ENCODE measurements at regions not wholly inside any gene's neighbourhood (a gene's known extent, or its start where the extent isn't known, plus 50 kb on each side); places are given as distances from the start of the nearest gene placed in this dataset.

DNA sequence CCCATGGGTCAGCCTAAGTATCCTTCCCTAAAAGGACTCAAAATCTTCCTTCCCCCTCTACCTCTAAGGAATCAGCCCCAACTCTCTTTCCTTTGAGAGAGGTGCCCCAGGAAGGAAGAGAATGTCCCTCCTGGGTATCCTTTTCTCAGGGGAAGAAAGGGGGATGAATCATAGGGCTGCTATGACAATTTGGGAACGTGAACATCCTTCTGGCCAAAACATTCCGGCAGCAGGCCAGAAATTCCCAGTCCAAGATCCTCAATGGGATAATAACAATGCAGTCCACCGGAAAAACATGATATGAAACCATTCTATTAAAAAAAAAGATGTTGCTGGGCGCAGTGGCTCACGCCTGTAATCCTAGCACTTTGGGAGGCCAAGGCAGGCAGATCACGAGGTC is 50.8 kb upstream of the CACNA2D3 start:
- Mint-ChIP-seq H3K27me3 (peaks cover 0 to 10% (median 0%) of the 10 kb centered on the region in 3 donors), H3K27ac (no peak overlapping the region), H3K4me1 (no peaks in the 10 kb centered on the region), H3K9me3 (peaks cover 10 to 43% (median 21%) of the 10 kb centered on the region in 7 donors), H3K36me3 (peaks cover 0 to 11% of the 10 kb centered on the region in 2 donors), H3K4me3 (no peak overlapping the region)
- DNase-seq (no peak), ATAC-seq (ENCODE audit: low read depth in 2 of 2) (no peak)

DNA sequence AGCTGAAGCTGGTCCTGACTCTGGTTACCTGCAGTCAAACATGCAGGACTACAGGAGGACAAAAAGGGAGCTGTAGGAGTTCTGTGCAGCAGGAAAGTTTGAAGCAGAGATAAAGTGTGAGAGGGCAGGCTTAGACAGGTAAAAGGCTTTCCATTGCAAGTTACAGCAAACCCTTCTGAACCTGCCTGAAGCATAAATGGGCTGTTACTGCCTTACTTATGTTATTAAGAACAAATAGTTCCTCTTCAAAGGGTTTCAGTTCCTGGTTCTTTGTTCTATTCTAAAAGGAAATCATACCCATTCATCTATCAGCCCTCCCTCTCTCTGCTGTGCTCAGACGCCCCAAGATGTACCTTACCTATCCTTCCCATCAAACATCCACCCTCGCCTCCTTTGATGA is 52.4 kb upstream of the CACNA2D3 start:
- no peak overlapping the region for H3K27ac Mint-ChIP-seq
- no peak for ATAC-seq (ENCODE audit: low read depth in 2 of 2)
- no peak for DNase-seq
- H3K36me3 Mint-ChIP-seq: peaks cover 4 to 11% of the 10 kb centered on the region in 2 donors
- no peaks in the 10 kb centered on the region for H3K4me1 Mint-ChIP-seq
- H3K9me3 Mint-ChIP-seq: peaks cover 9 to 43% (median 21%) of the 10 kb centered on the region in 7 donors
- H3K4me3 Mint-ChIP-seq: peak overlapping the region in 1 of 8 donors; percentile 5
- peaks cover 7 to 11% (median 8%) of the 10 kb centered on the region in 3 donors for H3K27me3 Mint-ChIP-seq

DNA sequence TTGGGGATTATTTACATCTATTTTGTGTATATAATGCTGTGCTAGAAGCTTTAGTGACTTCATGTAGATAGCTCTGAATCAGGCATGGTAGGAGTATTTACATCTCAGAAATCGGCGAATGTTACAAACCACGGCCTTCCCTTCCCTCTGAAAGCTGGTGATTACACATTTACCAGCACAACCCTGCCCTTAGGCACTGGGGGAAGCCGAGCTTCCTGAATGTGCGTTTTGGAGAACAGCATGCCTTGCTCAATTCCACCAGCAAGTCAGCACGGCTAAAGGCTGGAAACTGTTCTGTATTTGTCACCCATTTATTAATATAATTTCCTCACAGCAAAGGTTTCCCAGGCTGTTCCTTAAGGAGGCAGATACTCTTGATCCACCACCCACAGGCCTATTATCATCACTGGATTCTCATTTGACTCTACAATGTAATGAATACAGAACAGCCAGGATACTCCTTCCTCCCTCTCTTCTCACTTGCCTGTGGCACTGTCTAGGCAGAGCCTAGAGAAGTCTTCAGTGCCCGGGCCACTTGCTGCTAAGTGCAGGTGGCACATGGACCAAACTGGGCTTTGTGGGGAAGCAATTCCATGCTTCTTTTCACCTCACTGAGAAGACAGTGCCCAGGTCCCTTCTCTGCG is 55.2 kb upstream of the CACNA2D3 start:
- DNase-seq (no peak), ATAC-seq (ENCODE audit: low read depth in 2 of 2) (no peak)
- Mint-ChIP-seq H3K27me3 (peaks cover 16 to 19% (median 17%) of the 10 kb centered on the region in 3 donors), H3K27ac (peak overlapping the region in 1 of 6 donors; percentile 43), H3K4me3 (peak overlapping the region in 1 of 8 donors; percentile 47), H3K9me3 (peaks cover 8 to 32% (median 14%) of the 10 kb centered on the region in 7 donors), H3K4me1 (no peaks in the 10 kb centered on the region), H3K36me3 (peaks cover 4 to 11% of the 10 kb centered on the region in 2 donors)

DNA sequence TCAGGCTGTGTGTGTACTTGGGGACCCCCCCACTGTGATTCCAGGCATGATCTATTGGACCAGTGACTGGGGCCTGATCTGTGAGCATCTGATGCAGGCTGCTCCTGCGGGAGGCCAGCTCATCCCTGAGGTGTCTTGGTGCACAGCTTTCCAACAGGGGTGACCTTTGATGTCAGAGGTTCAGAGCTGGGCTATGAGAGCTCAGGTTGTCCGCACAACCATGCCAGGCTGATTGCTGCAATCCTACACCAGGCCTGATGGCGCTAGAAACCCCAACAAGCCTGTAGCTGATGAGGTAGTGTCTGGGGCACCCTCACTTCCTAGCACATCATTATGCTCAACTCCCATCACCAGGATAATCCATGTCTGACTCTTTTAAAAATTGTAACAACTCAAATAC is 56.1 kb upstream of the CACNA2D3 start:
- ATAC-seq (ENCODE audit: low read depth in 2 of 2) (no peak), DNase-seq (no peak)
- Mint-ChIP-seq H3K27ac (no peak overlapping the region), H3K4me3 (no peak overlapping the region), H3K36me3 (peaks cover 4 to 11% of the 10 kb centered on the region in 2 donors), H3K4me1 (no peaks in the 10 kb centered on the region), H3K9me3 (peaks cover 8 to 25% (median 12%) of the 10 kb centered on the region in 7 donors), H3K27me3 (peaks cover 16 to 24% (median 17%) of the 10 kb centered on the region in 3 donors)

DNA sequence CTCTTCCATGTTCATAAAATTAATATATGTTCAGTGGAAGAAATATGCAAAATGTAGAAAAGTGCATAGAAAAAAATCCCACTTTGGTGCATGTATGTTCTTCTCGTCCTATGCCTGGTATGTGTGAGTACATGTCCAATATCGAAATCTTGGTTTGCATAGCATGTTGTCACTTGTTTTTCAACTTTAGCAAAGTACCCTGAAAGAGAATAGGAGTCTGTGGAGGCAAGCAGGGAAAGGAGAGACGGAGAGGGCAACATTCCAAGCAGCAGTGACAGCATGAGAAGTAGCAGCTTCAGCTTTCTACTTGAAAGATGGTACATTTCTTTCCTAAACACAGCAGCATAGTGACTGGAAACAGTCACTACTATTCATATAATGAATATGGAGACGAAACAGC is 56.8 kb upstream of the CACNA2D3 start:
- peaks cover 16 to 24% (median 17%) of the 10 kb centered on the region in 3 donors for H3K27me3 Mint-ChIP-seq
- no peak overlapping the region for H3K4me3 Mint-ChIP-seq
- H3K9me3 Mint-ChIP-seq: peaks cover 4 to 18% (median 7%) of the 10 kb centered on the region in 7 donors
- peaks cover 4 to 5% of the 10 kb centered on the region in 2 donors for H3K36me3 Mint-ChIP-seq
- no peak overlapping the region for H3K27ac Mint-ChIP-seq
- DNase-seq (no peak), ATAC-seq (ENCODE audit: low read depth in 2 of 2) (no peak)
- no peaks in the 10 kb centered on the region for H3K4me1 Mint-ChIP-seq

DNA sequence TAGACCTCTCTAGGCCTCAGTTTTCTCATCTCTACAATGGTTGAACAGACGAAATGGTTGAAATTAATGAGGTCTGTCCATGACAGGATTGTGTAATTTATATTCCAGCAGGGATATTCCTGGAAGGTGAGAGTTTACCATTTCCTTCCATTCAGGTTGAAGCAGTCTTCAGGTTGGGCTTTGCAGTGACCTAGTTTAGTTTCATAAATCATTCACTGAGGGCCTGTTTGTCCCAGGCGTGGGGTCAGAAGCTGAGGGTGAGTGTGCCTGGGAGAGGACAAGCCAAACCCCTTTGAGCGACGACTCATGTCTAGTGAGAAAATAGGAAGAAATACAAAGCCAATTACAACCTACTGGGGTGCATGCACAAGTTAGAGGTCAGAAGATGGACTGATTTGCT is 57.2 kb upstream of the CACNA2D3 start:
- Mint-ChIP-seq H3K4me1 (no peaks in the 10 kb centered on the region), H3K27me3 (peaks cover 16 to 24% (median 17%) of the 10 kb centered on the region in 3 donors), H3K9me3 (peaks cover 1 to 14% (median 2%) of the 10 kb centered on the region in 7 donors), H3K4me3 (no peak overlapping the region), H3K27ac (no peak overlapping the region), H3K36me3 (peaks cover under 1 to 4% of the 10 kb centered on the region in 2 donors)
- DNase-seq: no peak
- ATAC-seq (ENCODE audit: low read depth in 2 of 2): no peak

DNA sequence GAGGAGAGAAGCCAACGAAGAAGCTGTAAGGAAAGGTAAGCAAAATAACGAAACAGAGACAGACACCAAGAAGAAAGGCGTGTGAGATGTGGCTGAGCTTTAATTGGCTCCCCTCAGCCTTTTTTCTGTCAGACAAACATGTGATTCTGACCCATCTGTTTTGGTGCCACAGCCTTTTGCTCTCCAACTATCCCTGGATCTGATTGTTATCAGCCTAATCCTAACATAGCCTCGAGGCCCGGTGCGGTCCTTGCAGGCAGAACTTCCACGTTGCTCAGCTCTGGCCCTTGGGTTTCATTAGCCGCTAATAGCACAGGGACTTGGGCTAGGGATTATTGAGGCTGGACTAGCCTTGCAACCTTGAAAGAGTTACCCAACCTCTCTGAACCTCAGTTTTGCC is 57.9 kb upstream of the CACNA2D3 start:
- H3K4me3 Mint-ChIP-seq: no peak overlapping the region
- ATAC-seq (ENCODE audit: low read depth in 2 of 2): no peak
- H3K4me1 Mint-ChIP-seq: no peaks in the 10 kb centered on the region
- no peak for DNase-seq
- peaks cover 16 to 24% (median 17%) of the 10 kb centered on the region in 3 donors for H3K27me3 Mint-ChIP-seq
- H3K9me3 Mint-ChIP-seq: peaks cover 0 to 8% (median 0%) of the 10 kb centered on the region in 7 donors
- H3K36me3 Mint-ChIP-seq: peaks cover 0 to 4% of the 10 kb centered on the region in 2 donors
- H3K27ac Mint-ChIP-seq: no peak overlapping the region

DNA sequence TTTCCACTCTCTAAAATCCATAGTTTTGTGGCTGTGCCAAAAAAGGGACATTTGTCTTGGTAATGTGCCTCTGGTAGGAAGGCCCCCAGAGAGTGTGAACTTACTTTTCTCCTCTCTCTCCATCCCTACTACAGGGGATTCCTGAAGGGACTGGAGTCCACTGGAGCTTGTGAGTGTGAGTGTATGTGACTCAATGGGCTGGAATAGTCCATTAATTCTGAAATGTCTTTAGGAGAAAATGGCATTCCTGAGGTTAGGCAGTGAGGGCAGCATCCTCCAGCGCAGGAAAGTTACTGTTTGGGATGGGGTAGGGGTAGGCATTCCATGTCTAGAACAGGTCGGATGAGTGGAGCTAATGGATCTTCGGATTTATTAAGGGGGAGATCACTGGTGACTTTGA is 59.8 kb upstream of the CACNA2D3 start:
- Mint-ChIP-seq H3K36me3 (peaks cover 0 to 4% of the 10 kb centered on the region in 2 donors), H3K27ac (peak overlapping the region in 1 of 6 donors; percentile 11), H3K27me3 (peaks cover 16 to 23% (median 17%) of the 10 kb centered on the region in 3 donors), H3K4me1 (no peaks in the 10 kb centered on the region), H3K9me3 (peaks cover 0 to 5% (median 0%) of the 10 kb centered on the region in 7 donors), H3K4me3 (no peak overlapping the region)
- no peak for DNase-seq
- ATAC-seq (ENCODE audit: low read depth in 2 of 2): no peak

DNA sequence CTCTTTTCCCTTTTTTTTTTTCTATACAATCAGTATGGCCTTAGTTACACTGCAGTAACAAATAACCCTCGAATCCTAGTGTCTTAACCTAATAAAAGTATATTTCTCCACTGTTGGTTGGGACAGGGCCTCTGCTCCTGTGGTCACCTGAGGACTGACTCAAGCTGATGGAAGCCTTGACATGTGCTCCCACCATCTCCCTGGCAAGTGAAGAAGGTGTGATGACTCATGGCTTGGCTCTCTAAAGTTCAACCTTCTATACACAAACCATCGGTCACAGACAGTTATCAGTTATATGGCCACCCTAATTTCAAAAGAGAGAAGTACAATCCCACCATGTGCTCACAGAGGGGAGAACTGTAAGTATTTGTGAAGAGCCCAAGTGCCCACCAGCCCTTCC is 65.8 kb upstream of the CACNA2D3 start:
- Mint-ChIP-seq H3K27me3 (peaks cover 0 to 10% (median 0%) of the 10 kb centered on the region in 3 donors), H3K4me1 (no peaks in the 10 kb centered on the region), H3K9me3 (peaks cover 0 to 5% (median 0%) of the 10 kb centered on the region in 7 donors), H3K27ac (no peak overlapping the region), H3K36me3 (no peaks in the 10 kb centered on the region), H3K4me3 (no peak overlapping the region)
- ATAC-seq (ENCODE audit: low read depth in 2 of 2): no peak
- DNase-seq: no peak

DNA sequence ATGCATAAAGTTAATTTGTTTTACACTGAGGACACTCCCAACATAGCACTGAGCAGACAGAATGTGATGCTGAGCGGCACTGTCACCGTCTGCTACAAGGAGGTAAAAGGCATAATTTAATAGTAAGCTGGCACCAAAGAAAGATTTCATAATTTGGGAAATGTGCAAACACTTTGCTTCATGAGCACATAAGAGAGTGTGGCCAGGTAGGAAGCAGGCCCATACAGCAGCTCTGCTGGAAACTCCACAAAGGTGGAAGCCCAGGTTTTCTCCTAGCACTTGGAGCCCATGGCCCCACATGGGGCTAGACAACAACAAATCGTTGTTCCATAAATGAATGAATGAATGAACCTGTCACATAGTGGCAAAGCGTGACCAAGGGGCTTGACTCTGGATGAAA is 68.5 kb upstream of the CACNA2D3 start:
- ATAC-seq (ENCODE audit: low read depth in 2 of 2) (no peak), DNase-seq (no peak)
- no peaks in the 10 kb centered on the region for H3K4me1 Mint-ChIP-seq
- H3K9me3 Mint-ChIP-seq: peaks cover 0 to 3% (median 0%) of the 10 kb centered on the region in 7 donors
- H3K27ac Mint-ChIP-seq: no peak overlapping the region
- H3K36me3 Mint-ChIP-seq: no peaks in the 10 kb centered on the region
- no peak overlapping the region for H3K4me3 Mint-ChIP-seq
- peaks cover 0 to 8% (median 0%) of the 10 kb centered on the region in 3 donors for H3K27me3 Mint-ChIP-seq

DNA sequence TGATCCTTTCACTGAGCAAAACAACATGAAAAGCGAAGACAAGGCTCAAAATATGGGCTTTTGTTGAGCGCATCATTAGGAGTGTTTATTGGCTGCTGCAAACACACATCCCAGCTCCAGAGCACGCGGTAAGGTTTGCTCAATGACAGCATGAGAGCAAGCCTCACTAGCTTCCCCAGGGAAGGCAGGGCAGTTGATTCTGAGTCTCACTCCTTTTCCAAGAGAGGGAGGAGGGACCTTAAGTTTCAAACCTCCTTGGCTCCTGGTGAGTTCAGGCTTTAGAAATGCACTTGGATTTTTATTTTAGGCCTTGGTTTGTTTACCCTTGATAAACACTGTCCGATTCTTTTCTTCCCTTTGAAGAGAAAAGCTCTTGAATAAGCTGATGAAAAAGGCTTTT is 69.1 kb upstream of the CACNA2D3 start:
- no peak for ATAC-seq (ENCODE audit: low read depth in 2 of 2)
- no peaks in the 10 kb centered on the region for H3K4me1 Mint-ChIP-seq
- peaks cover 0 to 3% (median 0%) of the 10 kb centered on the region in 7 donors for H3K9me3 Mint-ChIP-seq

DNA sequence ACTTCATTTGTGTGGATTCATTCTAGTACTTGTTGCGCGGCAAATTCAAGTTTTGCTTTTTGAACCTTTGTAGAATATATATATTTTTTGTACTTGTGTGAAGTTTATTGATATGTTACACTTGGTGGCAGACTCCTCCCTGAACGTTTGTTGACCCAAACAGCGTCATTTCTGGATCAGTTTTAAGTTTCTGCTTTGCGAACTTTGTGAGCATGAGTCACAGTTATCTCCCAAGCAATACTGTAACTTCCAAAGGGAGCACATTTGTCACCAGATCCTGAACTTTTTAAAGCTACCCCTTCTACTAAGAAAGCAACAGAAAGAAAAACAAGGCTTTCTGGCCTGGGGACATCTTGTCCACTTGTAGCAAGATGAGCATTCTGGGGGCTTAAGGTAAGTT is 74.8 kb upstream of the CACNA2D3 start:
- peaks cover 0 to 19% (median 6%) of the 10 kb centered on the region in 3 donors for H3K27me3 Mint-ChIP-seq
- H3K27ac Mint-ChIP-seq: no peak overlapping the region
- no peak for ATAC-seq (ENCODE audit: low read depth in 2 of 2)
- no peak for DNase-seq
- no peak overlapping the region for H3K4me3 Mint-ChIP-seq
- H3K36me3 Mint-ChIP-seq: no peaks in the 10 kb centered on the region
- peaks cover 0 to 1% (median 0%) of the 10 kb centered on the region in 7 donors for H3K9me3 Mint-ChIP-seq
- no peaks in the 10 kb centered on the region for H3K4me1 Mint-ChIP-seq

More for the DNA sequence above, 69.1 kb upstream of the CACNA2D3 start:
- H3K36me3 Mint-ChIP-seq: no peaks in the 10 kb centered on the region
- DNase-seq: no peak
- no peak overlapping the region for H3K27ac Mint-ChIP-seq
- peaks cover 0 to 5% (median 0%) of the 10 kb centered on the region in 3 donors for H3K27me3 Mint-ChIP-seq
- no peak overlapping the region for H3K4me3 Mint-ChIP-seq

DNA sequence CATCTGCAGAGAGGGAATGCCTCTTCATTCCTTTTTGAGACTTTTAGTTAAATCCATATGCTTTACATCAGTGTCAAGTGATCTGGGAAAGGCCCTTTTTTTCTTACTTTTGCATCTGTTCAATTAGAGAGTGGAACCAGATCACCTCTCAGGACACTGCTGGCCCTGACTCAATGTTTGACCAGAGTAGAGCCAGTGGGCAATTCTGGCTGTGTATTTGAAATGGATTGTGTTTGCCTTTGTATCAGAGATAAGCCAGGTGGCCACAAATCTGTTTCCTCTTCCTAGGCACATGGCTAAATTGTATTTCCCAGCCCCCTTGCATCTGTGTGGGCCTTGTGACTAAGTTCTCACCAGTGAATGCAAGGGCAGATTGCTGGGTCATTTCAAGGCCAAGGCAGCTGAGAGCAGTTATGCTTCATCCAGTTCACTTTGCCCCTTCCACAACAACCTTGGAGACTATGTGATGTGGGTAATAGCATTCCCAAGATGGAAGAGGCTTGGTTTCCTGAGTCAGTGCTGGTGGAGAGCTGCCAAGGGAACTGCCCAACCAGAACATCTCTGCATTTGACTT is 75.6 kb upstream of the CACNA2D3 start:
- no peak for ATAC-seq (ENCODE audit: low read depth in 2 of 2)
- Mint-ChIP-seq H3K9me3 (peaks cover 0 to 1% (median 0%) of the 10 kb centered on the region in 7 donors), H3K4me1 (no peaks in the 10 kb centered on the region)

More for the DNA sequence above, 75.6 kb upstream of the CACNA2D3 start:
- Mint-ChIP-seq H3K36me3 (no peaks in the 10 kb centered on the region), H3K4me3 (no peak overlapping the region), H3K27me3 (peaks cover 0 to 19% (median 6%) of the 10 kb centered on the region in 3 donors), H3K27ac (no peak overlapping the region)
- DNase-seq: no peak

Data from naive B cell (primary cell).